ENCODE measurements at regions not wholly inside any gene's neighbourhood (a gene's known extent, or its start where the extent isn't known, plus 50 kb on each side); places are given as distances from the start of the nearest gene placed in this dataset.

DNA sequence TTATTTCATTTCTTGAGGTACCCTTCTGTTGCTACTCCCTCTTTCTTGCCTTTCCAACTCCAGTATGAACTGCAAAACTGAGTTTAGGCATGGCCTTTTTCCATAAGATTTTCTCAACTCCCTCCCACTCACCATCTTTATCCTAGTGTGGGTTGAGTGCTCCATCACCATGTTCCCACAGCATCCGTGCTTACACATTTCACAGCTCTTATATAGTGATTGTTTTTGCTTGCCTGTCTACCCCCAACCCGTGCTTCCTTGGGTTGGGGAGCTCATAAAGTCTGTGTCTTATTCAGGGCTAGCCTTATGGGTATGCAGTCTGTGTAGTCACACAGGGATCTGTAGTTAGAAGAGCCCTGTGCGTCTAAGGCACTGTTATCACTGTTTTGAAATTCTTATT, 68.2 kb upstream of the CCDC190 start:
- Histone ChIP-seq H2BK5ac (ENCODE audit: insufficient read length, low read length) (no peak overlapping the region), H4K5ac (ENCODE audit: insufficient read length, low read depth, low read length) (no peak overlapping the region), H3K56ac (ENCODE audit: insufficient read length, low read depth, low read length) (no peak overlapping the region), H3K14ac (ENCODE audit: insufficient read depth, low read length) (no peak overlapping the region), H2AFZ (ENCODE audit: low read length) (no peak overlapping the region), H2BK120ac (ENCODE audit: low read depth, low read length, poor library complexity, severe bottlenecking) (no peak overlapping the region), H2BK12ac (ENCODE audit: insufficient read length, low read depth, low read length) (no peak overlapping the region), H3K9me3 (ENCODE audit: control insufficient read depth, low read depth, low read length) (no peaks in the 10 kb centered on the region), H3K27ac (ENCODE audit: insufficient read length, low read depth, low read length) (no peak overlapping the region), H4K8ac (replicated peaks; ENCODE audit: insufficient read length, low read depth, low read length) (no peak overlapping the region), H3K79me2 (ENCODE audit: insufficient read depth, low read length) (no peaks in the 10 kb centered on the region), H3K79me1 (ENCODE audit: insufficient read depth, low read depth, low read length, poor library complexity, severe bottlenecking) (no peaks in the 10 kb centered on the region), H3K4me1 (ENCODE audit: insufficient read depth, low read length) (no peaks in the 10 kb centered on the region), H3K23ac (ENCODE audit: insufficient read length, low read depth, low read length) (no peak overlapping the region), H2AK5ac (ENCODE audit: insufficient read length, low read length) (no peak overlapping the region), H3K4ac (ENCODE audit: low read depth, low read length) (no peak overlapping the region), H3K27me3 (ENCODE audit: insufficient read depth, low read length) (no peaks in the 10 kb centered on the region), H3K18ac (ENCODE audit: insufficient read length, low read depth, low read length) (no peak overlapping the region), H3K4me2 (ENCODE audit: insufficient read depth, insufficient read length, low read length) (no peak overlapping the region), H3K9ac (ENCODE audit: extremely low read depth, insufficient read length, low read length) (no peak overlapping the region), H2BK20ac (ENCODE audit: low read depth, low read length, poor library complexity, severe bottlenecking) (no peak overlapping the region), H4K91ac (ENCODE audit: insufficient read length, low read depth, low read length) (no peak overlapping the region), H3T11ph (ENCODE audit: low read length) (no peak overlapping the region), H3K23me2 (ENCODE audit: insufficient read length, low read depth, low read length, poor library complexity, severe bottlenecking) (no peaks in the 10 kb centered on the region), H2BK15ac (ENCODE audit: low read depth, low read length) (no peak overlapping the region), H4K20me1 (ENCODE audit: control insufficient read depth, insufficient read depth, insufficient read length) (no peaks in the 10 kb centered on the region)
- no peaks in the 10 kb centered on the region for H3K36me3 Mint-ChIP-seq (ENCODE audit: insufficient read depth in 1 of 3, low read depth in 3 of 3)
- no peak for DNase-seq
- H3K4me3 Mint-ChIP-seq = no peak overlapping the region
- H3K27me3 Mint-ChIP-seq (ENCODE audit: low read depth) = no peaks in the 10 kb centered on the region
- no peak overlapping the region; a peak in 1 of 7 replicates for H3K27ac Mint-ChIP-seq
- no peaks in the 10 kb centered on the region for H3K9me3 Mint-ChIP-seq
- WGBS (ENCODE audit: extremely low coverage, insufficient read length, low lambda C conversion rate) = no CpG with 5 or more reads among the region's 3 CpGs
- H3K4me1 Mint-ChIP-seq = no peaks in the 10 kb centered on the region
- TF ChIP-seq, protein P1, sequence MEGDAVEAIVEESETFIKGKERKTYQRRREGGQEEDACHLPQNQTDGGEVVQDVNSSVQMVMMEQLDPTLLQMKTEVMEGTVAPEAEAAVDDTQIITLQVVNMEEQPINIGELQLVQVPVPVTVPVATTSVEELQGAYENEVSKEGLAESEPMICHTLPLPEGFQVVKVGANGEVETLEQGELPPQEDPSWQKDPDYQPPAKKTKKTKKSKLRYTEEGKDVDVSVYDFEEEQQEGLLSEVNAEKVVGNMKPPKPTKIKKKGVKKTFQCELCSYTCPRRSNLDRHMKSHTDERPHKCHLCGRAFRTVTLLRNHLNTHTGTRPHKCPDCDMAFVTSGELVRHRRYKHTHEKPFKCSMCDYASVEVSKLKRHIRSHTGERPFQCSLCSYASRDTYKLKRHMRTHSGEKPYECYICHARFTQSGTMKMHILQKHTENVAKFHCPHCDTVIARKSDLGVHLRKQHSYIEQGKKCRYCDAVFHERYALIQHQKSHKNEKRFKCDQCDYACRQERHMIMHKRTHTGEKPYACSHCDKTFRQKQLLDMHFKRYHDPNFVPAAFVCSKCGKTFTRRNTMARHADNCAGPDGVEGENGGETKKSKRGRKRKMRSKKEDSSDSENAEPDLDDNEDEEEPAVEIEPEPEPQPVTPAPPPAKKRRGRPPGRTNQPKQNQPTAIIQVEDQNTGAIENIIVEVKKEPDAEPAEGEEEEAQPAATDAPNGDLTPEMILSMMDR (conservative IDR thresholded peaks at IDR 0.05) = no peak

Measured in H9 (cell line).